WTC11 (cell line): ENCODE measurements at regions not wholly inside any gene's neighbourhood (a gene's known extent, or its start where the extent isn't known, plus 50 kb on each side); places are given as distances from the start of the nearest gene placed in this dataset.

Source experiments
- ATAC-seq: fragments of 200-7000 bp; cut with Tn5 transposase; 2 replicates; pipeline ENCODE4 v1.10.0; 2021; ENCODE audit warnings: mild to moderate bottlenecking, moderate library complexity
- CTCF ChIA-PET: fragments of 300-600 bp; sonication (Branson Sonifier 250); formaldehyde crosslinking; loops from one replicate; lab custom pipeline; 2021; ENCODE audit warnings: antibody characterized with exemption; lab: Charles Lee
- POLR2A ChIA-PET: fragments of 350-600 bp; sonication (Branson Sonifier 250); formaldehyde crosslinking; loops from one replicate; lab custom pipeline; 2021; ENCODE audit warnings: antibody characterized with exemption; lab: Charles Lee
- DNase-seq: peaks from one replicate; pipeline ENCODE4 v3.0.0; 2021; ENCODE audit warnings: low spot score
- H3K27ac Mint-ChIP-seq: 2 replicates; pipeline ENCODE4 v1.8.0; 2021; ENCODE audit warnings: mixed read lengths
- H3K27me3 Mint-ChIP-seq: 2 replicates; pipeline ENCODE4 v1.8.0; 2021; ENCODE audit warnings: low read depth, mild to moderate bottlenecking, moderate library complexity, mixed read lengths
- H3K36me3 Mint-ChIP-seq: 2 replicates; pipeline ENCODE4 v1.8.0; 2021; ENCODE audit warnings: mixed read lengths
- H3K4me1 Mint-ChIP-seq: 2 replicates; pipeline ENCODE4 v1.8.0; 2022; ENCODE audit warnings: mixed read lengths
- H3K4me3 Mint-ChIP-seq: 2 replicates; pipeline ENCODE4 v1.8.0; 2021; ENCODE audit warnings: mild to moderate bottlenecking, moderate library complexity, mixed read lengths
- H3K9me3 Mint-ChIP-seq: 2 replicates; pipeline ENCODE4 v1.8.0; 2021; ENCODE audit warnings: mixed read lengths
- ETV6 ChIP-seq: sonication (generic); formaldehyde crosslinking; IDR thresholded peaks from 2 replicates; pipeline ENCODE4 v1.8.1; 2022; ENCODE audit warnings: mild to moderate bottlenecking, missing genetic modification reagents
- FOXK1 ChIP-seq: sonication (generic); formaldehyde crosslinking; IDR thresholded peaks from 2 replicates; pipeline ENCODE4 v1.8.0; 2022; ENCODE audit warnings: mild to moderate bottlenecking, moderate library complexity, missing genetic modification reagents
- FOXP4 ChIP-seq: sonication (generic); formaldehyde crosslinking; IDR thresholded peaks from 2 replicates; pipeline ENCODE4 v1.8.0; 2022; ENCODE audit warnings: mild to moderate bottlenecking, missing genetic modification reagents
- GRHL2 ChIP-seq: fragments of 250-450 bp; sonication (Bioruptor Pico); IDR thresholded peaks from 2 replicates; pipeline ENCODE4 v1.8.0; 2022; ENCODE audit warnings: mild to moderate bottlenecking, moderate library complexity; ENCODE audit not compliant: insufficient replicate concordance, severe bottlenecking
- HMGA2 ChIP-seq: fragments of 250-450 bp; sonication (Bioruptor Pico); IDR thresholded peaks from 2 replicates; pipeline ENCODE4 v1.4.0; 2021; ENCODE audit warnings: mild to moderate bottlenecking, moderate library complexity
- IRF2 ChIP-seq: sonication (generic); formaldehyde crosslinking; IDR thresholded peaks from 2 replicates; pipeline ENCODE4 v1.8.0; 2022; ENCODE audit warnings: low read depth, missing genetic modification reagents, borderline replicate concordance
- MXD4 ChIP-seq: fragments of 250-450 bp; sonication (Bioruptor Pico); IDR thresholded peaks from 2 replicates; pipeline ENCODE4 v1.8.0; 2021; ENCODE audit warnings: mild to moderate bottlenecking, moderate library complexity, borderline replicate concordance
- NR1H2 ChIP-seq: sonication (generic); formaldehyde crosslinking; IDR thresholded peaks from 2 replicates; pipeline ENCODE4 v1.9.0; 2021; ENCODE audit warnings: mild to moderate bottlenecking, moderate library complexity, missing genetic modification reagents
- NR2C2 ChIP-seq: sonication (generic); formaldehyde crosslinking; IDR thresholded peaks from 2 replicates; pipeline ENCODE4 v1.8.0; 2022; ENCODE audit warnings: mild to moderate bottlenecking, missing genetic modification reagents
- OVOL2 ChIP-seq: fragments of 250-450 bp; sonication (Bioruptor Pico); IDR thresholded peaks from 2 replicates; pipeline ENCODE4 v1.9.0; 2021; ENCODE audit warnings: mild to moderate bottlenecking, borderline replicate concordance
- PREB ChIP-seq: sonication (generic); formaldehyde crosslinking; IDR thresholded peaks from 2 replicates; pipeline ENCODE4 v1.8.1; 2022; ENCODE audit warnings: mild to moderate bottlenecking, missing genetic modification reagents, moderate library complexity, borderline replicate concordance
- SP1 ChIP-seq: sonication (generic); formaldehyde crosslinking; conservative IDR thresholded peaks from 2 replicates; pipeline ENCODE4 v1.8.1; 2022; ENCODE audit warnings: missing genetic modification reagents
- ZMAT4 ChIP-seq: fragments of 250-450 bp; sonication (Bioruptor Pico); IDR thresholded peaks from 2 replicates; pipeline ENCODE4 v1.9.0; 2021; ENCODE audit warnings: mild to moderate bottlenecking
- ZNF219 ChIP-seq: sonication (generic); formaldehyde crosslinking; IDR thresholded peaks from 2 replicates; pipeline ENCODE4 v1.8.0; 2023; ENCODE audit warnings: missing genetic modification reagents, mild to moderate bottlenecking, borderline replicate concordance
- ZNF281 ChIP-seq: sonication (generic); formaldehyde crosslinking; IDR thresholded peaks from 2 replicates; pipeline ENCODE4 v1.8.0; 2023; ENCODE audit warnings: mild to moderate bottlenecking, missing genetic modification reagents
- ZNF512 ChIP-seq: sonication (generic); formaldehyde crosslinking; IDR thresholded peaks from 2 replicates; pipeline ENCODE4 v1.8.1; 2022; ENCODE audit warnings: missing genetic modification reagents, borderline replicate concordance
- ZNF671 ChIP-seq: fragments of 250-450 bp; sonication (Bioruptor Pico); IDR thresholded peaks from 2 replicates; pipeline ENCODE4 v1.8.0; 2021; ENCODE audit warnings: mild to moderate bottlenecking
- ZSCAN18 ChIP-seq: fragments of 250-450 bp; sonication (Bioruptor Pico); IDR thresholded peaks from 2 replicates; pipeline ENCODE4 v2.1.2; 2022; ENCODE audit warnings: mild to moderate bottlenecking, moderate library complexity

GRCh38 chr10:33715303-33715975 is 381.0 kb upstream of the NRP1 start:
- ATAC-seq = no peak
- DNase-seq = no peak
- H3K27ac Mint-ChIP-seq = no peak overlapping the region
- peaks cover 6% of the 10 kb centered on the region; the same call in 1 of the 2 replicates for H3K4me1 Mint-ChIP-seq
- ChIA-PET CTCF (no interaction called here), POLR2A (no interaction called here)
- no peak overlapping the region for H3K4me3 Mint-ChIP-seq
- peaks cover 10% of the 10 kb centered on the region for H3K36me3 Mint-ChIP-seq
- no peaks in the 10 kb centered on the region for H3K27me3 Mint-ChIP-seq
- H3K9me3 Mint-ChIP-seq = peaks cover 8% of the 10 kb centered on the region
- TF ChIP-seq ZNF219 (CRISPR knock-in tag) (no peak), ZNF512 (CRISPR knock-in tag) (no peak), PREB (no peak), FOXP4 (CRISPR knock-in tag) (no peak), ETV6 (no peak), IRF2 (CRISPR knock-in tag) (no peak), OVOL2 (no peak), MXD4 (CRISPR knock-in tag) (no peak), GRHL2 (CRISPR knock-in tag) (no peak), ZMAT4 (CRISPR knock-in tag) (no peak), NR2C2 (CRISPR knock-in tag) (no peak), HMGA2 (CRISPR knock-in tag) (no peak), FOXK1 (no peak), ZNF281 (no peak), NR1H2 (CRISPR knock-in tag) (no peak), ZSCAN18 (CRISPR knock-in tag) (no peak), ZNF671 (CRISPR knock-in tag) (no peak), SP1 (CRISPR knock-in tag) (no peak)
